Smooth muscle cell (in vitro differentiated cells): ENCODE measurements at regions not wholly inside any gene's neighbourhood (a gene's known extent, or its start where the extent isn't known, plus 50 kb on each side); places are given as distances from the start of the nearest gene placed in this dataset.

Source experiments
- DNase-seq: peaks from one replicate; lab custom pipeline; 2025; ENCODE audit not compliant: unreplicated experiment; lab: John Stamatoyannopoulos, UW
- H2AFZ ChIP-seq: fragments of 200-600 bp; sonication (generic); 2 replicates; pipeline ENCODE4 v1.6.0; 2016; ENCODE audit warnings: antibody characterized with exemption, low read depth, mild to moderate bottlenecking
- H3F3A ChIP-seq: fragments of 200-600 bp; sonication (generic); 2 replicates; pipeline ENCODE4 v1.6.0; 2017; ENCODE audit warnings: antibody characterized with exemption, low read depth
- H3K27ac ChIP-seq: fragments of 200-600 bp; sonication (generic); 2 replicates; pipeline ENCODE4 v1.5.1; 2016; ENCODE audit warnings: low read depth, mild to moderate bottlenecking
- H3K27me3 ChIP-seq: fragments of 200-600 bp; sonication (generic); 2 replicates; pipeline ENCODE4 v1.6.1; 2016; ENCODE audit warnings: low read depth, mild to moderate bottlenecking
- H3K36me3 ChIP-seq: fragments of 200-600 bp; sonication (generic); 2 replicates; pipeline ENCODE4 v1.5.1; 2016; ENCODE audit warnings: low read depth
- H3K4me1 ChIP-seq: fragments of 200-600 bp; sonication (generic); 2 replicates; pipeline ENCODE4 v1.5.1; 2016; ENCODE audit warnings: low read depth
- H3K4me2 ChIP-seq: fragments of 200-600 bp; sonication (generic); 2 replicates; pipeline ENCODE4 v1.6.0; 2016; ENCODE audit warnings: mild to moderate bottlenecking
- H3K4me3 ChIP-seq: fragments of 200-600 bp; sonication (generic); 2 replicates; pipeline ENCODE4 v1.5.1; 2016; ENCODE audit warnings: mild to moderate bottlenecking
- H3K79me2 ChIP-seq: fragments of 200-600 bp; sonication (generic); 2 replicates; pipeline ENCODE4 v1.6.0; 2016; ENCODE audit warnings: low read depth, mild to moderate bottlenecking
- H3K9ac ChIP-seq: fragments of 200-600 bp; sonication (generic); 2 replicates; pipeline ENCODE4 v1.6.0; 2016; ENCODE audit warnings: low read depth
- H3K9me3 ChIP-seq: fragments of 200-600 bp; sonication (generic); replicated peaks from 2 replicates; pipeline ENCODE4 v1.5.1; 2016; ENCODE audit warnings: low read depth
- H4K20me1 ChIP-seq: fragments of 200-600 bp; sonication (generic); 2 replicates; pipeline ENCODE4 v1.6.0; 2016; ENCODE audit warnings: low read depth
- CTCF ChIP-seq: fragments of 200-600 bp; sonication (generic); IDR thresholded peaks from 2 replicates; pipeline ENCODE4 v1.5.1; 2017; ENCODE audit warnings: borderline replicate concordance, mild to moderate bottlenecking, antibody characterized with exemption; ENCODE audit not compliant: insufficient read depth, poor library complexity, severe bottlenecking
- WGBS: methylation state at CpG from one replicate; pipeline ENCODE4 v1.1.7; 2016; ENCODE audit warnings: low lambda C conversion rate; 5-methylcytosine and 5-hydroxymethylcytosine counted together

- Histone ChIP-seq H3K4me1 (peaks cover 25% of the 10 kb centered on the region), H3K36me3 (no peaks in the 10 kb centered on the region), H3K27me3 (no peaks in the 10 kb centered on the region), H2AFZ (no peak overlapping the region), H3K4me3 (no peak overlapping the region), H3K9me3 (no peaks in the 10 kb centered on the region), H3F3A (no peaks in the 10 kb centered on the region), H3K27ac (peak overlapping the region; percentile 6), H3K4me2 (no peak overlapping the region), H3K9ac (no peak overlapping the region), H3K79me2 (no peaks in the 10 kb centered on the region), H4K20me1 (no peaks in the 10 kb centered on the region)
- no peak for DNase-seq
- no peak for TF ChIP-seq CTCF
- WGBS = 73% methylated on average over 8 of the region's 8 CpGs
Observed at GRCh38 chr14:61153914-61154545, 127.1 kb downstream of the TMEM30B start.

DNA sequence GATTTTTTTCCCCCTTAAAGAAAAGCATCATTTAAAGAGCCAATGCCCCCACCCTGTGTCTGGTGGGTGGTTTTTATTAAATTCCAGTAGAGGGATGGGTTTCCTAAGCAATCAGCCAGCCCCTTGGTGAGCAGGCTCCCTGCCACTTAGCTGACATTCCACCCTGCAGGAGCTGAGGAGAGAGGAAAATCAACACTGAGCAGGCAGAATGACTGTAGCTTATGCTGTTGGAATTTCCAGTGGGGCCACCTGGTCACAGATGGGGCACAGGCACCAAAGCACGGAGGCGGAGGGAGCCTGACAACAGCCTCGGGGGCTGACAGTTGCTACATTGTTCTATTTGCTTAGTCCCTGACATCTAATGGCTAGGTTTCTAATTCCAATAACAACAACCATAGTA is 127.7 kb downstream of the TMEM30B start:
- Histone ChIP-seq H2AFZ (no peak overlapping the region), H3K79me2 (no peaks in the 10 kb centered on the region), H3K27me3 (no peaks in the 10 kb centered on the region), H3K4me1 (peaks cover 25% of the 10 kb centered on the region), H3K9ac (no peak overlapping the region), H4K20me1 (no peaks in the 10 kb centered on the region), H3F3A (no peaks in the 10 kb centered on the region), H3K9me3 (no peaks in the 10 kb centered on the region), H3K4me2 (no peak overlapping the region), H3K36me3 (no peaks in the 10 kb centered on the region), H3K4me3 (no peak overlapping the region), H3K27ac (peak overlapping the region; percentile 62)
- WGBS = 65% methylated on average over 3 of the region's 3 CpGs
- no peak for TF ChIP-seq CTCF
- no peak for DNase-seq

GRCh38 chr14:61152851-61153364 is 128.2 kb downstream of the TMEM30B start:
- no peaks in the 10 kb centered on the region for H3K9me3 ChIP-seq
- H3K27me3 ChIP-seq = no peaks in the 10 kb centered on the region
- no peaks in the 10 kb centered on the region for H3F3A ChIP-seq
- no peaks in the 10 kb centered on the region for H3K79me2 ChIP-seq
- H2AFZ ChIP-seq = no peak overlapping the region
- 88% methylated on average over 3 of the region's 3 CpGs for WGBS
- DNase-seq = no peak
- no peak overlapping the region for H3K9ac ChIP-seq
- no peak overlapping the region for H3K4me3 ChIP-seq
- no peak overlapping the region for H3K4me2 ChIP-seq
- no peak for TF ChIP-seq CTCF
- peak overlapping the region; percentile 62 for H3K27ac ChIP-seq
- no peaks in the 10 kb centered on the region for H3K36me3 ChIP-seq
- peaks cover 25% of the 10 kb centered on the region for H3K4me1 ChIP-seq
- H4K20me1 ChIP-seq = no peaks in the 10 kb centered on the region

- 87% methylated on average over 4 of the region's 4 CpGs for WGBS
- Histone ChIP-seq H3K36me3 (no peaks in the 10 kb centered on the region), H3K4me1 (peaks cover 26% of the 10 kb centered on the region), H3K79me2 (no peaks in the 10 kb centered on the region), H3K9ac (no peak overlapping the region), H3K4me2 (no peak overlapping the region), H3F3A (no peaks in the 10 kb centered on the region), H3K27me3 (no peaks in the 10 kb centered on the region), H3K9me3 (no peaks in the 10 kb centered on the region), H4K20me1 (no peaks in the 10 kb centered on the region), H3K4me3 (no peak overlapping the region), H2AFZ (no peak overlapping the region), H3K27ac (no peak overlapping the region)
- no peak for TF ChIP-seq CTCF
- no peak for DNase-seq
Observed at GRCh38 chr14:61151251-61151650, 129.9 kb downstream of the TMEM30B start.
